ENCODE measurements at regions not wholly inside any gene's neighbourhood (a gene's known extent, or its start where the extent isn't known, plus 50 kb on each side); places are given as distances from the start of the nearest gene placed in this dataset.

GRCh38 chr13:44887515-44887914 lies 101.8 kb downstream of the NUFIP1 start:
- H3K4me3 Mint-ChIP-seq (ENCODE audit: unreplicated experiment) = no peak overlapping the region
- H3K27me3 Mint-ChIP-seq (ENCODE audit: unreplicated experiment) = no peaks in the 10 kb centered on the region
- DNase-seq (ENCODE audit: extremely low spot score, unreplicated experiment) = no peak
- peaks cover 3% of the 10 kb centered on the region for H3K9me3 Mint-ChIP-seq (ENCODE audit: unreplicated experiment)
- TF ChIP-seq CTCF (IDR thresholded peaks at IDR 0.05) = no peak
- no peak overlapping the region for H3K27ac Mint-ChIP-seq (ENCODE audit: unreplicated experiment)
- no peaks in the 10 kb centered on the region for H3K36me3 Mint-ChIP-seq (ENCODE audit: unreplicated experiment)
- H3K4me1 Mint-ChIP-seq (ENCODE audit: unreplicated experiment) = peaks cover 14% of the 10 kb centered on the region

- no peak for DNase-seq (ENCODE audit: extremely low spot score, unreplicated experiment)
- peak overlapping the region; percentile 92 for H3K27ac Mint-ChIP-seq (ENCODE audit: unreplicated experiment)
Observed at GRCh38 chr13:44884076-44884729, 105.1 kb downstream of the NUFIP1 start.

GRCh38 chr13:44879452-44880058 lies 109.7 kb downstream of the NUFIP1 start:
- no peaks in the 10 kb centered on the region for H3K36me3 Mint-ChIP-seq (ENCODE audit: unreplicated experiment)
- no peak for DNase-seq (ENCODE audit: extremely low spot score, unreplicated experiment)
- TF ChIP-seq CTCF (IDR thresholded peaks at IDR 0.05) = peak; percentile 57
- H3K27ac Mint-ChIP-seq (ENCODE audit: unreplicated experiment) = no peak overlapping the region
- H3K27me3 Mint-ChIP-seq (ENCODE audit: unreplicated experiment) = no peaks in the 10 kb centered on the region
- H3K9me3 Mint-ChIP-seq (ENCODE audit: unreplicated experiment) = peaks cover under 1% of the 10 kb centered on the region
- H3K4me1 Mint-ChIP-seq (ENCODE audit: unreplicated experiment) = peaks cover 15% of the 10 kb centered on the region
- H3K4me3 Mint-ChIP-seq (ENCODE audit: unreplicated experiment) = no peak overlapping the region

More at GRCh38 chr13:44884076-44884729, 105.1 kb downstream of the NUFIP1 start:
- Mint-ChIP-seq H3K9me3 (ENCODE audit: unreplicated experiment) (peaks cover 3% of the 10 kb centered on the region), H3K36me3 (ENCODE audit: unreplicated experiment) (no peaks in the 10 kb centered on the region), H3K4me1 (ENCODE audit: unreplicated experiment) (peaks cover 14% of the 10 kb centered on the region), H3K4me3 (ENCODE audit: unreplicated experiment) (no peak overlapping the region), H3K27me3 (ENCODE audit: unreplicated experiment) (no peaks in the 10 kb centered on the region)
- no peak for TF ChIP-seq CTCF (IDR thresholded peaks at IDR 0.05)

GRCh38 chr13:44876782-44877324 lies 112.4 kb downstream of the NUFIP1 start:
- Mint-ChIP-seq H3K36me3 (ENCODE audit: unreplicated experiment) (no peaks in the 10 kb centered on the region), H3K4me3 (ENCODE audit: unreplicated experiment) (no peak overlapping the region), H3K27ac (ENCODE audit: unreplicated experiment) (no peak overlapping the region), H3K27me3 (ENCODE audit: unreplicated experiment) (no peaks in the 10 kb centered on the region), H3K9me3 (ENCODE audit: unreplicated experiment) (no peaks in the 10 kb centered on the region), H3K4me1 (ENCODE audit: unreplicated experiment) (peaks cover 9% of the 10 kb centered on the region)
- DNase-seq (ENCODE audit: extremely low spot score, unreplicated experiment) = no peak
- TF ChIP-seq CTCF (IDR thresholded peaks at IDR 0.05) = peak; percentile 38

- Mint-ChIP-seq H3K27ac (ENCODE audit: unreplicated experiment) (no peak overlapping the region), H3K4me3 (ENCODE audit: unreplicated experiment) (no peak overlapping the region), H3K27me3 (ENCODE audit: unreplicated experiment) (no peaks in the 10 kb centered on the region), H3K36me3 (ENCODE audit: unreplicated experiment) (no peaks in the 10 kb centered on the region), H3K4me1 (ENCODE audit: unreplicated experiment) (peaks cover 9% of the 10 kb centered on the region), H3K9me3 (ENCODE audit: unreplicated experiment) (no peaks in the 10 kb centered on the region)
- TF ChIP-seq CTCF (IDR thresholded peaks at IDR 0.05) = no peak
- no peak for DNase-seq (ENCODE audit: extremely low spot score, unreplicated experiment)
Observed at GRCh38 chr13:44874886-44875630, 114.2 kb downstream of the NUFIP1 start.

Data from osteocyte (in vitro differentiated cells).